HG02970 (cell line): ENCODE measurements at regions not wholly inside any gene's neighbourhood (a gene's known extent, or its start where the extent isn't known, plus 50 kb on each side); places are given as distances from the start of the nearest gene placed in this dataset.

ENCODE experiments used
- ATAC-seq: cut with Tn5 transposase; IDR thresholded peaks from one replicate; pipeline ENCODE4 v1.9.1; 2021; ENCODE audit warnings: mild to moderate bottlenecking, moderate library complexity, moderate number of reproducible peaks; ENCODE audit not compliant: unreplicated experiment, low FRiP score

- no peak for ATAC-seq
Measured at GRCh38 chr9:115633104-115633503, 515.1 kb upstream of the TNC start.

GRCh38 chr9:115635680-115636383 lies 517.8 kb upstream of the PAPPA start:
- ATAC-seq, result no peak

- no peak for ATAC-seq
Measured at GRCh38 chr9:115636596-115636995, 517.0 kb upstream of the PAPPA start.

- no peak for ATAC-seq
Measured at GRCh38 chr9:115637661-115638060, 515.9 kb upstream of the PAPPA start.

GRCh38 chr9:115640887-115641286 lies 512.7 kb upstream of the PAPPA start:
- ATAC-seq, result no peak

GRCh38 chr9:115642285-115642684 lies 511.3 kb upstream of the PAPPA start:
- no peak for ATAC-seq

GRCh38 chr9:115643948-115644727 lies 509.5 kb upstream of the PAPPA start:
- ATAC-seq, result no peak

GRCh38 chr9:115649991-115650472 lies 503.6 kb upstream of the PAPPA start:
- ATAC-seq, result no peak

GRCh38 chr9:115650768-115651167 lies 502.8 kb upstream of the PAPPA start:
- ATAC-seq, result no peak

GRCh38 chr9:115651461-115651860 lies 502.1 kb upstream of the PAPPA start:
- ATAC-seq, result no peak

GRCh38 chr9:115653171-115653606 lies 500.4 kb upstream of the PAPPA start:
- no peak for ATAC-seq

GRCh38 chr9:115657695-115658094 lies 495.9 kb upstream of the PAPPA start:
- ATAC-seq, result no peak

- no peak for ATAC-seq
Measured at GRCh38 chr9:115665519-115665918, 488.1 kb upstream of the PAPPA start.

GRCh38 chr9:115668521-115668920 lies 485.1 kb upstream of the PAPPA start:
- ATAC-seq, result no peak

- no peak for ATAC-seq
Measured at GRCh38 chr9:115671236-115671962, 482.2 kb upstream of the PAPPA start.

- ATAC-seq, result no peak
Measured at GRCh38 chr9:115671963-115672305, 481.7 kb upstream of the PAPPA start.

GRCh38 chr9:115672477-115673316 lies 480.9 kb upstream of the PAPPA start:
- ATAC-seq, result no peak

GRCh38 chr9:115673599-115673998 lies 480.0 kb upstream of the PAPPA start:
- ATAC-seq, result no peak

GRCh38 chr9:115674091-115674490 lies 479.5 kb upstream of the PAPPA start:
- no peak for ATAC-seq

GRCh38 chr9:115675834-115676233 lies 477.8 kb upstream of the PAPPA start:
- no peak for ATAC-seq
